Peyer's patch (tissue), 4 donors: ENCODE measurements at regions not wholly inside any gene's neighbourhood (a gene's known extent, or its start where the extent isn't known, plus 50 kb on each side); places are given as distances from the start of the nearest gene placed in this dataset.

Experiments used
- POLR2A ChIP-seq, 2 donors: fragments of 450-650 bp; IDR thresholded peaks; one replicate each; pipeline ENCODE4 v1.5.1; 2017; ENCODE audit warnings: antibody characterized with exemption in 2 of 2, mild to moderate bottlenecking in 2 of 2, moderate library complexity in 2 of 2
- TF ChIP-seq, protein P1 (sequence below), 6 experiments: fragments of 450-650 bp in 4 of 6; fragments of 200-600 bp in 2 of 6; sonication (generic) in 1 of 6; IDR thresholded peaks; one replicate each; pipeline ENCODE4 v1.5.1; 2017 to 2019; ENCODE audit warnings: antibody characterized with exemption in 6 of 6, mild to moderate bottlenecking in 3 of 6, moderate library complexity in 1 of 6

- no peak for TF ChIP-seq POLR2A (IDR thresholded peaks at IDR 0.05)
- TF ChIP-seq, protein P1, sequence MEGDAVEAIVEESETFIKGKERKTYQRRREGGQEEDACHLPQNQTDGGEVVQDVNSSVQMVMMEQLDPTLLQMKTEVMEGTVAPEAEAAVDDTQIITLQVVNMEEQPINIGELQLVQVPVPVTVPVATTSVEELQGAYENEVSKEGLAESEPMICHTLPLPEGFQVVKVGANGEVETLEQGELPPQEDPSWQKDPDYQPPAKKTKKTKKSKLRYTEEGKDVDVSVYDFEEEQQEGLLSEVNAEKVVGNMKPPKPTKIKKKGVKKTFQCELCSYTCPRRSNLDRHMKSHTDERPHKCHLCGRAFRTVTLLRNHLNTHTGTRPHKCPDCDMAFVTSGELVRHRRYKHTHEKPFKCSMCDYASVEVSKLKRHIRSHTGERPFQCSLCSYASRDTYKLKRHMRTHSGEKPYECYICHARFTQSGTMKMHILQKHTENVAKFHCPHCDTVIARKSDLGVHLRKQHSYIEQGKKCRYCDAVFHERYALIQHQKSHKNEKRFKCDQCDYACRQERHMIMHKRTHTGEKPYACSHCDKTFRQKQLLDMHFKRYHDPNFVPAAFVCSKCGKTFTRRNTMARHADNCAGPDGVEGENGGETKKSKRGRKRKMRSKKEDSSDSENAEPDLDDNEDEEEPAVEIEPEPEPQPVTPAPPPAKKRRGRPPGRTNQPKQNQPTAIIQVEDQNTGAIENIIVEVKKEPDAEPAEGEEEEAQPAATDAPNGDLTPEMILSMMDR (IDR thresholded peaks at IDR 0.05): no peak
Observed at GRCh38 chr13:85694992-85695391, 104.2 kb downstream of the SLITRK6 start.
